ENCODE measurements at regions not wholly inside any gene's neighbourhood (a gene's known extent, or its start where the extent isn't known, plus 50 kb on each side); places are given as distances from the start of the nearest gene placed in this dataset.
"Not testable (repeated sequence)": the region's sequence is repeated elsewhere in the genome, so short reads cannot be mapped to it uniquely, and the experiment has no call there.

DNA sequence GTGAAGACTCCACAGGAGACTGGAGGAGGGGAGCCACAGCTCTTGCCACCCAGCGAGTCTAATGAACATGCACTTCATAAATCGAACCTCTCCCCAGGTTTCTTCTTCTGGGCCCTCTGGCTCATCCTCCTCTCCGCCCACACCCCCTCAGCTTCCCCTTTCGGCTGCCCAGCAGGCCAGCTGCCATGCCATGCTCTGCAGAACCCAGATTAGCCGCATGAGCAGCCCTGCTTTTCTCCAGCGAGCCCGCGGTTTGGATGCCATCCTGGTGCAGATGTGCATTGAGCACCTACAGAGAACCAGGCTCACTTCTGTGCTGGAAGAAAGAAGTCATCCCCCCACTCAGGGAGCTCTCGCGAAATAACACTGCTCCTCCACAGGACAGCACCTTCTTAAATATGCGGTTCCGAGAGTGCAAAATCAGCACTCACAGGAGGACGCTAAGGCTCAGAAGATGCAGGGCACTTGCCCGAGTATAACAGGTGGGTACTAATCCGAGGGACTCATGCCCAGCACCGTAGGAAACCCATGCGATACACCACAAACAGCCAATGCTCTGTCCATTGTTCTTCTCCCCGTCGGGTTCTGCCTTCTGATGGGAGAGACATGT, 143.0 kb upstream of the THBS2 start:
- DNase-seq: no peak
- Histone ChIP-seq H3K27me3 (replicated peaks) (no peaks in the 10 kb centered on the region), H3K4me3 (ENCODE audit: low read depth, low read length) (no peak overlapping the region), H3K36me3 (replicated peaks) (no peaks in the 10 kb centered on the region), H3K27ac (no peak overlapping the region)
- TF ChIP-seq, protein P1, sequence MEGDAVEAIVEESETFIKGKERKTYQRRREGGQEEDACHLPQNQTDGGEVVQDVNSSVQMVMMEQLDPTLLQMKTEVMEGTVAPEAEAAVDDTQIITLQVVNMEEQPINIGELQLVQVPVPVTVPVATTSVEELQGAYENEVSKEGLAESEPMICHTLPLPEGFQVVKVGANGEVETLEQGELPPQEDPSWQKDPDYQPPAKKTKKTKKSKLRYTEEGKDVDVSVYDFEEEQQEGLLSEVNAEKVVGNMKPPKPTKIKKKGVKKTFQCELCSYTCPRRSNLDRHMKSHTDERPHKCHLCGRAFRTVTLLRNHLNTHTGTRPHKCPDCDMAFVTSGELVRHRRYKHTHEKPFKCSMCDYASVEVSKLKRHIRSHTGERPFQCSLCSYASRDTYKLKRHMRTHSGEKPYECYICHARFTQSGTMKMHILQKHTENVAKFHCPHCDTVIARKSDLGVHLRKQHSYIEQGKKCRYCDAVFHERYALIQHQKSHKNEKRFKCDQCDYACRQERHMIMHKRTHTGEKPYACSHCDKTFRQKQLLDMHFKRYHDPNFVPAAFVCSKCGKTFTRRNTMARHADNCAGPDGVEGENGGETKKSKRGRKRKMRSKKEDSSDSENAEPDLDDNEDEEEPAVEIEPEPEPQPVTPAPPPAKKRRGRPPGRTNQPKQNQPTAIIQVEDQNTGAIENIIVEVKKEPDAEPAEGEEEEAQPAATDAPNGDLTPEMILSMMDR (IDR thresholded peaks at IDR 0.05; ENCODE audit: low read depth, low read length, missing control alignments): no peak
- in situ Hi-C loops (cut with HindIII; ENCODE audit: low pct_ligation_motif_present, low sequenced_read_pairs): no loop called here

DNA sequence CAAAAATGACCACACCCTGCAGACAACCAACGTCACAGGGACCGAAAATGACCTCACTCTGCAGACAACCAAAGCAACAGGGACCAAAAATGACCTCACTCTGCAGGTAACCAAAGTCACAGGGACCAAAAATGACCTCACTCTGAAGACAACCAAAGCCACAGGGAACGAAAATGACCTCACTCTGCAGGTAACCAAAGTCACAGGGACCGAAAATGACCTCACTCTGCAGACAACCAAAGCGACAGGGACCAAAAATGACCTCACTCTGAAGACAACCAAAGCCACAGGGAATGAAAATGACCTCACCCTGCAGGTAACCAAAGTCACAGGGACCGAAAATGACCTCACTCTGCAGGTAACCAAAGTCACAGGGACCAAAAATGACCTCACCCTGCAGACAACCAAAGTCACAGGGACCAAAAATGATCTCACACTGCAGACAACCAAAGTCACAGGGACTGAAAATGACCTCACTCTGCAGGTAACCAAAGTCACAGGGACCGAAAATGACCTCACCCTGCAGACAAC, 142.4 kb upstream of the THBS2 start:
- DNase-seq; H3K27ac ChIP-seq; H3K36me3 ChIP-seq (replicated peaks); in situ Hi-C loops (cut with HindIII; ENCODE audit: low pct_ligation_motif_present, low sequenced_read_pairs); H3K4me3 ChIP-seq (ENCODE audit: low read depth, low read length); H3K27me3 ChIP-seq (replicated peaks): not testable (repeated sequence)

DNA sequence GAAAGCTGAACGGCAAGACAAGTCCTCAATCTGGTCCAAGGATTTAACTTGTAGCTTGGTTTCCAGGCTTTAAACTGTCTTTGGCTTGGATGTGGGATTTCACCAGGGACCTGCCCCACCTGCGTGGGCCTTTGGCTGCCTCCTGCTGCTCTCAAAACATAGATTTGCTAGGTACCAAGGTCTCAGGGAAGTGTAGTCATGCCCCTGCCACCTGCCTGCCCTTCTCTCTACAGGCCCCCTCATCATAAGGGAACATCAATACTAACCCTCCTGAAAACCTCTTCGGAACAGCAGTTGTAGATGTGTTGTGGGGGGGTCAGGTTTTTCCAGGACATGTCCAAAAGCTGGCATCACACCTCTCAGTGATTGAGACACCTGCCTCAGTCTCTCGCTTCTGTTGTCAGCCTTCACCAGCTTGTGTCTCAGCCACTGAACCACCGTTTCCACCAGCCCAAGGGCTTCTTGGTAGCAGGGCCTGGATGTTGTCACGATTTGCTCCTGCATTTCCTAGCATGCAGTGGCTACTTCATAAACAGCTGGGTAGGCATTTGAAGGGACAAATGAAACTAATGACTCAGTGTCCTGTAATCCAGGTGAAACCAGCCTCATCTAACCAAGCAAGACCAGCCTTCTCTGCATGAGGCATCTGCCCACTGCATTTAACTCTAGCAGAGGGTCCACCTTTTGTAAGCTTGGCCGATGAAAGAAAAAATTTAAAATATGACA, 141.6 kb upstream of the THBS2 start:
- Histone ChIP-seq H3K27ac (no peak overlapping the region), H3K27me3 (replicated peaks) (no peaks in the 10 kb centered on the region), H3K36me3 (replicated peaks) (no peaks in the 10 kb centered on the region), H3K4me3 (ENCODE audit: low read depth, low read length) (no peak overlapping the region)
- no peak for DNase-seq
- TF ChIP-seq, protein P1 (IDR thresholded peaks at IDR 0.05; ENCODE audit: low read depth, low read length, missing control alignments): no peak
- in situ Hi-C loops (cut with HindIII; ENCODE audit: low pct_ligation_motif_present, low sequenced_read_pairs): no loop called here

- H3K36me3 ChIP-seq (replicated peaks): no peaks in the 10 kb centered on the region
- TF ChIP-seq, protein P1 (IDR thresholded peaks at IDR 0.05; ENCODE audit: low read depth, low read length, missing control alignments): no peak
- H3K4me3 ChIP-seq (ENCODE audit: low read depth, low read length): no peak overlapping the region
- H3K27ac ChIP-seq: no peak overlapping the region
- in situ Hi-C loops (cut with HindIII; ENCODE audit: low pct_ligation_motif_present, low sequenced_read_pairs): no loop called here
- no peak for DNase-seq
- no peaks in the 10 kb centered on the region for H3K27me3 ChIP-seq (replicated peaks)
Observed at GRCh38 chr6:169393753-169394152, 140.1 kb upstream of the THBS2 start.

GRCh38 chr6:169391473-169392071, 137.9 kb upstream of the THBS2 start:
- Histone ChIP-seq H3K27ac (no peak overlapping the region), H3K4me3 (ENCODE audit: low read depth, low read length) (no peak overlapping the region), H3K36me3 (replicated peaks) (no peaks in the 10 kb centered on the region), H3K27me3 (replicated peaks) (no peaks in the 10 kb centered on the region)
- in situ Hi-C loops (cut with HindIII; ENCODE audit: low pct_ligation_motif_present, low sequenced_read_pairs): no loop called here
- DNase-seq: no peak
- TF ChIP-seq, protein P1 (IDR thresholded peaks at IDR 0.05; ENCODE audit: low read depth, low read length, missing control alignments): no peak

GRCh38 chr6:169388395-169389166, 134.9 kb upstream of the THBS2 start:
- no peak overlapping the region for H3K4me3 ChIP-seq (ENCODE audit: low read depth, low read length)
- no peaks in the 10 kb centered on the region for H3K27me3 ChIP-seq (replicated peaks)
- in situ Hi-C loops (cut with HindIII; ENCODE audit: low pct_ligation_motif_present, low sequenced_read_pairs): no loop called here
- DNase-seq: no peak
- TF ChIP-seq, protein P1 (IDR thresholded peaks at IDR 0.05; ENCODE audit: low read depth, low read length, missing control alignments): no peak
- no peak overlapping the region for H3K27ac ChIP-seq
- H3K36me3 ChIP-seq (replicated peaks): no peaks in the 10 kb centered on the region

All from brain microvascular endothelial cell (primary cell).